ENCODE measurements at regions not wholly inside any gene's neighbourhood (a gene's known extent, or its start where the extent isn't known, plus 50 kb on each side); places are given as distances from the start of the nearest gene placed in this dataset.

DNA sequence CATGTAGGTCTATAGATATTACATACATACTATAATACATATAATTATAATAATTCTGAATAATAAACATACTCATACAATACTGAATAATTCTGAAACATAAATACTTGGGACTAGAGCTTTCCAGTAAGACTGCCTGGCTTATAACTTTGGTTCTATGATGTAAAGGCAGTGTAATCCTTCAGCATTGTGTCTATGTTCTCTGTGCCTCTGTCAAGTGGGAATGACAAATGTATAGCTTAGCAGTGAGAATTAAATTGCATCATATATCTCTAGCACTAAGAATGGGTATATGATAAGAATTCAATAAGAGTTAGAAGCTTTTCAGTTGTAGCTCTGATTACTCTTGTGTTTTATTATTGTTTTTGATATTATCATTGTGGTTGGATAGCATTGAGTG, 1469.3 kb downstream of the CDH8 start:
- Mint-ChIP-seq H3K27me3 (no peaks in the 10 kb centered on the region), H3K27ac (no peak overlapping the region), H3K36me3 (ENCODE audit: low read depth) (no peaks in the 10 kb centered on the region), H3K4me1 (no peaks in the 10 kb centered on the region), H3K4me3 (no peak overlapping the region), H3K9me3 (no peaks in the 10 kb centered on the region)
- no peak for DNase-seq
- intact Hi-C loops (cut with micrococcal nuclease): no loop called here

DNA sequence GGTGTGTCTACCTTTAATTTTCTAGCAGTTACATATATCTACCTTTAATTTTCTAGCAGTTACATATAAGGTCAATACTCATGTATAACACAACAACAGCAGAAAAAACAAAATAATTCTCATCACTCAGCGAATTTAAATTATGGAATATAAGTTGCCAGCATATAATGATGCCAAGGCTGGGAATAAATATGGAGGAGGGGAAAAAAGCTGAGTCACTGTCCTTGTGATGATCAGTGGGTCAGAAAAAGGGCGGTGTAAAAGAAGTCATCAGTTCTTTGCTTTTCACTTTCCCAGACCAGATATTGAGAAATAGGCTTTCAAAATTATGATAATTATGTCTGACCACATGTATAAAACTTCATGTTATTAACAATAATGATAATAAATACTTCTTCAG, 1471.7 kb downstream of the CDH8 start:
- Mint-ChIP-seq H3K4me1 (no peaks in the 10 kb centered on the region), H3K27ac (no peak overlapping the region), H3K9me3 (peaks cover 6% of the 10 kb centered on the region), H3K4me3 (no peak overlapping the region), H3K27me3 (no peaks in the 10 kb centered on the region), H3K36me3 (ENCODE audit: low read depth) (no peaks in the 10 kb centered on the region)
- no peak for DNase-seq
- intact Hi-C loops (cut with micrococcal nuclease): no loop called here

- peaks cover 9% of the 10 kb centered on the region for H3K9me3 Mint-ChIP-seq
- no peaks in the 10 kb centered on the region for H3K4me1 Mint-ChIP-seq
- no peaks in the 10 kb centered on the region for H3K27me3 Mint-ChIP-seq
- intact Hi-C loops (cut with micrococcal nuclease): no loop called here
- H3K36me3 Mint-ChIP-seq (ENCODE audit: low read depth): no peaks in the 10 kb centered on the region
- H3K4me3 Mint-ChIP-seq: no peak overlapping the region
- H3K27ac Mint-ChIP-seq: no peak overlapping the region
- DNase-seq: no peak
Measured at GRCh38 chr16:60563166-60563565, 1473.1 kb downstream of the CDH8 start.

GRCh38 chr16:60558936-60559335, 1477.3 kb downstream of the CDH8 start:
- H3K4me3 Mint-ChIP-seq: no peak overlapping the region
- no peak for DNase-seq
- H3K27ac Mint-ChIP-seq: no peak overlapping the region
- intact Hi-C loops (cut with micrococcal nuclease): no loop called here
- H3K4me1 Mint-ChIP-seq: no peaks in the 10 kb centered on the region
- H3K36me3 Mint-ChIP-seq (ENCODE audit: low read depth): no peaks in the 10 kb centered on the region
- H3K27me3 Mint-ChIP-seq: no peaks in the 10 kb centered on the region
- peaks cover 14% of the 10 kb centered on the region for H3K9me3 Mint-ChIP-seq

DNA sequence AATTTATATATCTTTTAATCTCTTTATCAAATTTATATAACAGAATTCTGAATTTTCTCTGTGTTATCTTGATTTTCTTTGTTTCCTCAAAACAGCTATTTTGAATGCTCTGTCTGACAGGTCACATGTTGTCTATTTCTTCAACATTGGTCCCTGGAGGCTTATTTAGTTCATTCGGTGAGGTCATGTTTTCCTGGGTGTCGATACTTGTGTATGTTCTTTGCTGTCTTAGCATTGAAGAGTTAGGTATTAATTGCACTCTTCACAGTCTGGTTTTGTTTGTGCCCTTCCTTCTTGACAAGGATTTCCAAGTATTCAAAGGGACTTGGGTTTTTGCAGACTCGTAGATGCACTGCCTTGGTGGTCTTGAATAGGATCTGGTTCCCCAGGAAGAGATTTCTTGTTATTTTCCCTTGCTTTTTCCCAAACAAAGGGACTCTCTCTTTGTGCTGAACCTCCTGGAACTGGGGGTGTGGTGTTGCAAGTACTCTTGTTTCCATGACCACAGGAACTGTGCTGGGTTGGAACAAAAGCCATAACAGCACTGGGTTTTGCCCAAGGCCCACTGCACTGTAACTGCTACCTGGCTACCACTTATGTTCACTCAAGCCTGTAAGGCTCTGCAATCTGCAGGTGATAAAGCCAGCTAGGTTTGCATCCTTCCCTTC, 1483.0 kb downstream of the CDH8 start:
- Mint-ChIP-seq H3K36me3 (ENCODE audit: low read depth) (no peaks in the 10 kb centered on the region), H3K4me3 (no peak overlapping the region), H3K27me3 (no peaks in the 10 kb centered on the region), H3K27ac (no peak overlapping the region), H3K9me3 (peaks cover 19% of the 10 kb centered on the region), H3K4me1 (no peaks in the 10 kb centered on the region)
- intact Hi-C loops (cut with micrococcal nuclease): no loop called here
- DNase-seq: no peak

DNA sequence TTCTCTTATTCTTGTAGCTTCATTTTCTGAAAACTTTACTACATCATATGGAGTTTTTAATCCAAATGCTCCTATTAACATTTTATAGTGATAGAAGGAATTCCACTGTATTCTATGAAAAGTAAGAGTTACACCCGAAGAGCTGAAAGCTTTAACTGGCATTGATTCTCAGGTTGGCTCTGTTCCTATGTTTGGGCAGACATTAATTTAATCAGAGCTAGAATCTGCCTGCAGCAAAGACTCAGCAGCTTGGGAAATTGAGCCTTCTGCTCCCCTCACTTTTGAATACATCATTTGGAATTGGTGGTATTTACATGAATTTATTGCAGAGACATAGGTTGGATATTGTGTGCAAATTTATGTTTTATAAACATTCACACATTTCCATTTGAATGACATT, 1494.7 kb downstream of the CDH8 start:
- intact Hi-C loops (cut with micrococcal nuclease): no loop called here

DNA sequence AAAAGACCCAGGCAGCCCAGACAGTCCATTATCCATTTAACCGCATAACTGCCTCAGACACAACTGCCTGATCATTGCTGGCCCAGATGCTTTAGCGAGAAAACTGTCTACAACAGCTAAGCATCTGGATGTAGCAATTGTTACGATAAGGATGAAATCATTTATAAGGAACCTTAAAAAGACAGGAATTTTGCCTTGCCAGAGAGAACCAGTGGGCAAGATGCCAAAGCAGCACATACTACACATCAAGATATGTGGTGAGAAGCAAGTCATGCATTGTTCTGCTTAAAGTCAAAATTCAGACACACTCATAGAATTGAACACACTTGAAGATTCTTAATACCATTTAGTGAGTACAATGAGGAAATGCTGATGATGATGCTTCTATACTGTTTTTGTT, 1525.3 kb downstream of the CDH8 start:
- H3K27ac Mint-ChIP-seq: no peak overlapping the region
- no peaks in the 10 kb centered on the region for H3K36me3 Mint-ChIP-seq (ENCODE audit: low read depth)
- DNase-seq: no peak
- no peaks in the 10 kb centered on the region for H3K27me3 Mint-ChIP-seq
- intact Hi-C loops (cut with micrococcal nuclease): no loop called here
- no peaks in the 10 kb centered on the region for H3K4me1 Mint-ChIP-seq
- H3K9me3 Mint-ChIP-seq: peaks cover 7% of the 10 kb centered on the region
- no peak overlapping the region for H3K4me3 Mint-ChIP-seq

More for the DNA sequence above, 1494.7 kb downstream of the CDH8 start:
- H3K4me1 Mint-ChIP-seq: no peaks in the 10 kb centered on the region
- no peak for DNase-seq
- peaks cover 10% of the 10 kb centered on the region for H3K9me3 Mint-ChIP-seq
- no peak overlapping the region for H3K27ac Mint-ChIP-seq
- H3K27me3 Mint-ChIP-seq: no peaks in the 10 kb centered on the region
- H3K4me3 Mint-ChIP-seq: no peak overlapping the region
- H3K36me3 Mint-ChIP-seq (ENCODE audit: low read depth): no peaks in the 10 kb centered on the region

GRCh38 chr16:60510208-60510607, 1526.0 kb downstream of the CDH8 start:
- Mint-ChIP-seq H3K36me3 (ENCODE audit: low read depth) (no peaks in the 10 kb centered on the region), H3K4me3 (no peak overlapping the region), H3K9me3 (peaks cover 7% of the 10 kb centered on the region), H3K4me1 (no peaks in the 10 kb centered on the region), H3K27me3 (no peaks in the 10 kb centered on the region), H3K27ac (no peak overlapping the region)
- DNase-seq: no peak
- intact Hi-C loops (cut with micrococcal nuclease): no loop called here

DNA sequence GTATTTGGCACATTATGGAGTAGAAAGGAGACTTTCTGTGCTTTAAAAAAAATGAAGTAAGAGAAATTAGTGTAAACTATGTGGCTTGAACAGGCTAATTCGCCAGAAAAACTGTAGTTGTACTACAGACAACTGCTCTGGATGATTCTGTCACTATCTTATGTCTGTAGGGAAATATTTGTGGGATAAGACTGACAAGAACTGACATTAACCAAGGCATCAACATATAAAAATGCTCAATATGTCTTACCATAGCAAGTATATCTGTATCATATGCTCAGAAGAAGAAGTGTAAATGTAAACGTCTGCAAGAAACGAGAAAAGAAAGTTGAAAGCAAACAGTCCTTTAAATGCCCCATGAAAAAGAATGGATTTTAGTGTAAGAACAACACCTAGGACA, 1545.0 kb downstream of the CDH8 start:
- no peaks in the 10 kb centered on the region for H3K27me3 Mint-ChIP-seq
- H3K36me3 Mint-ChIP-seq (ENCODE audit: low read depth): no peaks in the 10 kb centered on the region
- no peak overlapping the region for H3K4me3 Mint-ChIP-seq
- no peaks in the 10 kb centered on the region for H3K9me3 Mint-ChIP-seq
- H3K4me1 Mint-ChIP-seq: no peaks in the 10 kb centered on the region
- DNase-seq: no peak
- no peak overlapping the region for H3K27ac Mint-ChIP-seq
- intact Hi-C loops (cut with micrococcal nuclease): no loop called here

DNA sequence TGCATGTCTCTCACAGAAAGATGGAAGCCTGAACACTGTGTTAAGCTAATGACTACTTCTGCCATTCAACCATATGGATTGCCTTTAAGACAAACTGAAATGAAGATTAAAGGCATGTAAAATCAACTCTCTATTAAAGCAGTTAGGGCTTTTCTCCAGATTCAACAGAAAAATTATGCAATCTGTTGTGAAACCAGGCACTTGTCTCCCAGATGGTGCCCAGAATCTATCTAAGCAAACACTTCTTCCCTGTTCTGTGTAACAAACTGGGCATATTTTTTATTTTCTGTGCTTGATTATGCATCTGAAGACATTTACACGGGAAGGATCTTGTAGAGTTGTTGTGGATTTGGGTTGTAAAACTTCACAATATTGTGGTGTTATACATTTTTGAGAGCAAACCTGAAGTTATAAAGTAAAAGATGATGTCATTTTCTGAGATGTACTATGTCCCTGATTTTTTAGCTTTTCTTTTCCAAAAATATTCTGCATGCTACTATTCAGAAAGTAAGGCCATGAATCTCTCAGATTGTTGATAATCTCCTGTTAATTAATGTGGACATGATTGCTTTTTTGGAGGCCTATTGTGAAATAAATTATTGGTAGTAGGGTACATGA, 1550.3 kb downstream of the CDH8 start:
- H3K27ac Mint-ChIP-seq: no peak overlapping the region
- no peak for DNase-seq
- H3K36me3 Mint-ChIP-seq (ENCODE audit: low read depth): no peaks in the 10 kb centered on the region
- H3K27me3 Mint-ChIP-seq: no peaks in the 10 kb centered on the region
- intact Hi-C loops (cut with micrococcal nuclease): no loop called here
- H3K4me3 Mint-ChIP-seq: no peak overlapping the region
- no peaks in the 10 kb centered on the region for H3K4me1 Mint-ChIP-seq
- H3K9me3 Mint-ChIP-seq: no peaks in the 10 kb centered on the region

- Mint-ChIP-seq H3K9me3 (no peaks in the 10 kb centered on the region), H3K27ac (no peak overlapping the region), H3K4me1 (no peaks in the 10 kb centered on the region), H3K27me3 (no peaks in the 10 kb centered on the region), H3K36me3 (ENCODE audit: low read depth) (no peaks in the 10 kb centered on the region), H3K4me3 (no peak overlapping the region)
- intact Hi-C loops (cut with micrococcal nuclease): no loop called here
- DNase-seq: no peak
Measured at GRCh38 chr16:60484901-60485300, 1551.3 kb downstream of the CDH8 start.

GRCh38 chr16:60481591-60481990, 1554.6 kb downstream of the CDH8 start:
- no peak for DNase-seq
- no peak overlapping the region for H3K4me3 Mint-ChIP-seq
- intact Hi-C loops (cut with micrococcal nuclease): no loop called here

DNA sequence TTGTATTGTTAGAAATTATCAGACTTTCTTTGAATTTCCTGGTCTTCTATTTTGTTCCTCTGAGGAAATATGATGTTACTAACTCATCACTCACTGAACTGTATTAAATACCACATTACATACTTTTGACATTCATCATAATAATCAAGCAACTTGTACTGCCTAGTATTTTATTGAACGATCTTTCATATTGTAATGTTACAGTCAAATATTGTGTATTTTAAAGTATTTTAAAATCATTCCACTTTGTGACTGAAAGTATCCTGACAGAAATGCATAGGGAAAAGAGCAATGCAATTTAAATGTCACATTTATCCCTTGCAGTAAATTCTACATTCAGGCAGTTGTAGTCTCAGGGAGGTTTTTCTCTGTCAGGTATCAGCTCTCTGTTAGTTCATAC, 1557.4 kb downstream of the CDH8 start:
- Mint-ChIP-seq H3K4me3 (no peak overlapping the region), H3K27me3 (no peaks in the 10 kb centered on the region)

More at GRCh38 chr16:60481591-60481990, 1554.6 kb downstream of the CDH8 start:
- H3K27ac Mint-ChIP-seq: no peak overlapping the region
- H3K36me3 Mint-ChIP-seq (ENCODE audit: low read depth): no peaks in the 10 kb centered on the region
- H3K27me3 Mint-ChIP-seq: no peaks in the 10 kb centered on the region
- H3K9me3 Mint-ChIP-seq: no peaks in the 10 kb centered on the region
- H3K4me1 Mint-ChIP-seq: no peaks in the 10 kb centered on the region

GRCh38 chr16:60463986-60464385, 1572.3 kb downstream of the CDH8 start:
- intact Hi-C loops (cut with micrococcal nuclease): no loop called here
- Mint-ChIP-seq H3K9me3 (peaks cover 8% of the 10 kb centered on the region), H3K4me1 (no peaks in the 10 kb centered on the region), H3K27me3 (no peaks in the 10 kb centered on the region), H3K36me3 (ENCODE audit: low read depth) (no peaks in the 10 kb centered on the region), H3K4me3 (no peak overlapping the region), H3K27ac (no peak overlapping the region)
- no peak for DNase-seq

More for the DNA sequence above, 1557.4 kb downstream of the CDH8 start:
- no peaks in the 10 kb centered on the region for H3K36me3 Mint-ChIP-seq (ENCODE audit: low read depth)
- intact Hi-C loops (cut with micrococcal nuclease): no loop called here
- no peak overlapping the region for H3K27ac Mint-ChIP-seq
- H3K4me1 Mint-ChIP-seq: no peaks in the 10 kb centered on the region
- DNase-seq: no peak
- H3K9me3 Mint-ChIP-seq: no peaks in the 10 kb centered on the region

DNA sequence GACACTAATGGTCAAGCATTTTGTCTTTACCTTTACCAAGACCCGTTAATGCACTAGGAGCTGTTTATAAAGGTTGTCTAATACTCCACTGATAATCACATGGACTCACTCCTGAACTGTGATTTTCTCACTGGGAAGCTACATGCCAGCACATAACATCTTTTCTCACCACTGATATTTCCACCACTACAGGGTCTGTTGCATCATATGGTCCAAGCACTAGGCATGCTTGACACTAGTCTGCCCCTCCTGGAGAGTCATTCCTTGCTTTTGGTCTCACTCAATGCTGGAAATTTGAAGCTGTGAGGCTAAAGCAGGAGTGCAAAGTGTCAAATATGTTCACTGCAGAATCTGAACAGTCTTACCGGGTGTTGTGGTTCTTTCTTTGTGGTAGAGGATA, 1576.8 kb downstream of the CDH8 start:
- DNase-seq: no peak
- Mint-ChIP-seq H3K36me3 (ENCODE audit: low read depth) (no peaks in the 10 kb centered on the region), H3K27me3 (no peaks in the 10 kb centered on the region), H3K9me3 (peaks cover 4% of the 10 kb centered on the region), H3K4me1 (no peaks in the 10 kb centered on the region), H3K4me3 (no peak overlapping the region), H3K27ac (no peak overlapping the region)
- intact Hi-C loops (cut with micrococcal nuclease): no loop called here
